Right lobe of liver (tissue), 4 donors: ENCODE measurements at regions not wholly inside any gene's neighbourhood (a gene's known extent, or its start where the extent isn't known, plus 50 kb on each side); places are given as distances from the start of the nearest gene placed in this dataset.

ENCODE experiments used
- CTCF ChIP-seq, 4 donors: fragments of 200-600 bp in 3 of 4; fragments of 450-650 bp in 1 of 4; IDR thresholded peaks; one replicate each; pipeline versions ENCODE4 v1.5.1 to v1.8.0; 2016 to 2022; ENCODE audit warnings: antibody characterized with exemption in 4 of 4, mild to moderate bottlenecking in 2 of 4
- POLR2A ChIP-seq: fragments of 450-650 bp; IDR thresholded peaks from one replicate; pipeline ENCODE4 v1.6.1; 2017; ENCODE audit warnings: antibody characterized with exemption, mild to moderate bottlenecking
- donor health status: DM: no; HTN: no; CAD: no.
- donor health status: DM: no; HTN: no; CAD: no.
- donor health status: DM: no; HTN: yes; CAD: no.

DNA sequence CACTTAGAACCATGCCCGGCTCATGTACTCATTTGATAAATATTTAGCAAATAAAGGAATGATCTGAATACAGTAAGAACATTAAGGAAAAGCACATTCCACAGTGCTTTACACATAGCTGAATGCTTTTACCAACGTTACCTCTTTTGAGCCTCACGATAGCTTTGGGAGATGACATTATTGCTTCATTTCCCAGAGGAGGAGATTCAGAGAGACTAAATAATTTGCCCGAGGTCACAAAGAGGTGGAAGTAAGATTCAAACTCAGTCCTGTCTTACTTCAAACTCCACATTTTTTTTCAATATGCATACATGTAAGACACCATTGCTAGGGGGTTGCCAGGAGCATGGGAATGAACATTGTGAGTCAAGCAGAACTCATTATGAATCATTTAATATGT lies 538.5 kb downstream of the BCOR start:
- TF ChIP-seq CTCF (IDR thresholded peaks at IDR 0.05) = no peak
- no peak for TF ChIP-seq POLR2A
